Stomach (tissue), 8 donors: ENCODE measurements at regions not wholly inside any gene's neighbourhood (a gene's known extent, or its start where the extent isn't known, plus 50 kb on each side); places are given as distances from the start of the nearest gene placed in this dataset.

ENCODE experiments used
- DNase-seq, 2 donors: peaks; one replicate each; pipeline versions ENCODE4 v3.0.0 to v3.0.0-alpha.2; 2013 to 2019
- H3K27ac ChIP-seq, 5 donors: fragments of 200-600 bp in 4 of 5; sonication (generic) in 4 of 5; one replicate each; pipeline ENCODE4 v1.5.1; 2013 to 2019; ENCODE audit warnings: mild to moderate bottlenecking in 1 of 5, moderate library complexity in 1 of 5
- H3K27me3 ChIP-seq, 3 donors: fragments of 200-600 bp; sonication (generic); one replicate each; pipeline ENCODE4 v1.5.1; 2017 to 2019; ENCODE audit warnings: mixed run types in 1 of 3
- H3K36me3 ChIP-seq, 4 donors: fragments of 200-600 bp; sonication (generic); 1 replicate in 3 of 4; 2 replicates in 1 of 4; pipeline ENCODE4 v1.5.1; 2016 to 2019
- H3K4me1 ChIP-seq, 4 donors: fragments of 200-600 bp; sonication (generic); one replicate each; pipeline ENCODE4 v1.5.1; 2016 to 2019
- H3K4me3 ChIP-seq, 4 donors: fragments of 200-600 bp; sonication (generic) in 3 of 4; one replicate each; pipeline ENCODE4 v1.5.1; 2016 to 2019; ENCODE audit warnings: mild to moderate bottlenecking in 1 of 4
- H3K9me3 ChIP-seq, 4 donors: fragments of 200-600 bp; sonication (generic); one replicate each; pipeline ENCODE4 v1.5.1; 2016 to 2019
- CTCF ChIP-seq, 7 experiments: fragments of 450-650 bp in 4 of 7; fragments of 200-600 bp in 3 of 7; sonication (generic) in 3 of 7; IDR thresholded peaks; one replicate each; pipeline ENCODE4 v1.5.1; 2016 to 2019; ENCODE audit warnings: antibody characterized with exemption in 7 of 7, control low read depth in 2 of 7, mild to moderate bottlenecking in 1 of 7
- EP300 ChIP-seq: sonication (generic); formaldehyde crosslinking; IDR thresholded peaks from one replicate; pipeline ENCODE4 v1.6.1; 2017; ENCODE audit warnings: antibody characterized with exemption
- POLR2A ChIP-seq, 4 donors: fragments of 450-650 bp; IDR thresholded peaks; one replicate each; pipeline ENCODE4 v1.6.1; 2016; ENCODE audit warnings: antibody characterized with exemption in 4 of 4, control low read depth in 2 of 4, mild to moderate bottlenecking in 1 of 4, moderate library complexity in 1 of 4
- POLR2AphosphoS5 ChIP-seq, 3 donors: sonication (generic); formaldehyde crosslinking; IDR thresholded peaks; one replicate each; pipeline ENCODE4 v1.6.1; 2016; ENCODE audit warnings: antibody characterized with exemption in 3 of 3
- WGBS, 5 donors: extraction: QIAGEN DNeasy Blood & Tissue Kit in 3 of 5; methylation state at CpG; one replicate each; pipeline versions ENCODE4 v1.1.5 to v1.1.7; 2013 to 2018; 5-methylcytosine and 5-hydroxymethylcytosine counted together
- intact Hi-C: fragments of 100-400 bp; cut with DNase I; formaldehyde crosslinking; loops from one replicate; pipeline ENCODE4 v1.15.1; 2023; ENCODE audit warnings: low total_unique reads
- donor health status: healthy with polysubstance abuse.
- donor health status: Bipolar disorder and iron deficiency.
- donor health status: healthy.

DNA sequence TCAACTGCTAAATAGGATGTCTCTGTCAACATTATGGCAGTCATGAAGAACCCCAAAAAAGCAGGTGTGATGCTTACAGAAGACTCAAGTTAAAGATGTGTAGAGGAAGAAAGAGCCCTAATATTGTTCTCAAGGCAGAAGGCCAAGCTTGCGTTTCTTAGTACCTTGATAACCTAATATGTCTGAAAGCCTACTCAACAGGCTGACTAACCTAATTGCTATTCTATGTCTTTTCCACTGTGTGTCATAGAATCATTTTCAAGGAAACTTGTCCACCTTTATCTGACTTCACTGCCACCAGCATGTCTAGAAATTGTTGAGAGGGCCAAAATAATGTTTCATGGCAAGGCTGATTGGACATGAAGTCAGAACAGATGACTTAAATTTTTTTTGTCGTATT, 373.2 kb downstream of the BTG1 start:
- Histone ChIP-seq H3K4me1 (peaks cover 0 to 13% (median 4%) of the 10 kb centered on the region in 4 donors), H3K36me3 (no peaks in the 10 kb centered on the region), H3K9me3 (no peaks in the 10 kb centered on the region), H3K4me3 (no peak overlapping the region), H3K27me3 (no peaks in the 10 kb centered on the region), H3K27ac (no peak overlapping the region)
- DNase-seq = no peak
- TF ChIP-seq EP300 (no peak), CTCF (IDR thresholded peaks at IDR 0.05) (no peak), POLR2A (IDR thresholded peaks at IDR 0.05) (no peak), POLR2AphosphoS5 (IDR thresholded peaks at IDR 0.05) (no peak)
- intact Hi-C loops = no loop called here
- 97 to 99% (median 98%) methylated on average over 2 of the region's 2 CpGs for WGBS, 5 donors

DNA sequence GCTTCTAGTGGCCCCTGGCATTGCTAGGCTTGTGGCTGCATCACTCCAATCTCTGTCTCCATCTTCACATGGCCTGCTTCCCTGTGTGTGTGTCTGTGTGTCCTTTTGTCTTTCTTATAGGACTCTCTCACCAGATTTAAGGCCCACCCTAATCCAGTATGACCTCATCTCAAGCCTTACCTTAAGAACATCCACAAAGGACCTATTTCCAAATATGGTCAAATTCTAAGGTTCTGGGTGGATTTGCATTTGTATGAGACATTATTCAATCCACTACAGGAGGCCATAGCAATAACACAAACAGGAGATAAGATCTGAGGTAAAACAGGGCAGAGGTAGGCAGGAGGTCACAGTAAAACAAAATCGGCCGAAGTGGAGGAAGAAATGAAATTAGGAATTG, 375.9 kb downstream of the BTG1 start:
- Histone ChIP-seq H3K4me1 (peaks cover 0 to 12% (median 3%) of the 10 kb centered on the region in 4 donors), H3K27me3 (no peaks in the 10 kb centered on the region), H3K9me3 (no peaks in the 10 kb centered on the region), H3K27ac (no peak overlapping the region), H3K4me3 (no peak overlapping the region), H3K36me3 (no peaks in the 10 kb centered on the region)
- TF ChIP-seq POLR2AphosphoS5 (IDR thresholded peaks at IDR 0.05) (no peak), POLR2A (IDR thresholded peaks at IDR 0.05) (no peak), EP300 (no peak), CTCF (IDR thresholded peaks at IDR 0.05) (no peak)
- no peak for DNase-seq
- WGBS, 5 donors = 60 to 92% (median 70%) methylated on average over 2 of the region's 2 CpGs
- intact Hi-C loops = no loop called here

DNA sequence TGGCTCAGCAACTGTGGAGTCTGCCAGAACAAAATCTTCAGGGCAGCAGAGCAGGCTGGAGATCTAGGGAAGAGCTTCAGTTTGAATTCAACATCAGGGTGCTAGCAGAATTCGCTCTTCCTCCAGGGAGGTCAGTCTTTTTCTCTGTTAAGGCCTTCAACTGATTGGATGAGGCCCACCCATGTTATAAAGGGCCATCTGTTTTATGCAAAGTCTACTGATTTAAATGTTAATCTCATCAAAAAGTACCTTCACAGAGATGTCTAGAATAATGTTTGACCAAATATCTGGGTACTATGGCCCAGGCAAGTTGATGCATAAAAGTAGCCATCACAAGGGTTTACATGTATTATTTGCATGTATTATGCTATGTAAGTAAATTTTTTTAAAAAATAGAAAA, 378.4 kb downstream of the BTG1 start:
- intact Hi-C loops = no loop called here
- no peak overlapping the region for H3K27ac ChIP-seq
- 78 to 96% (median 91%) methylated on average over 1 of the region's 1 CpG for WGBS, 5 donors
- H3K27me3 ChIP-seq = no peaks in the 10 kb centered on the region
- no peaks in the 10 kb centered on the region for H3K36me3 ChIP-seq
- H3K4me3 ChIP-seq = no peak overlapping the region
- DNase-seq = no peak
- no peaks in the 10 kb centered on the region for H3K9me3 ChIP-seq
- H3K4me1 ChIP-seq = no peaks in the 10 kb centered on the region
- TF ChIP-seq CTCF (IDR thresholded peaks at IDR 0.05) (no peak), POLR2AphosphoS5 (IDR thresholded peaks at IDR 0.05) (no peak), EP300 (no peak), POLR2A (IDR thresholded peaks at IDR 0.05) (no peak)

DNA sequence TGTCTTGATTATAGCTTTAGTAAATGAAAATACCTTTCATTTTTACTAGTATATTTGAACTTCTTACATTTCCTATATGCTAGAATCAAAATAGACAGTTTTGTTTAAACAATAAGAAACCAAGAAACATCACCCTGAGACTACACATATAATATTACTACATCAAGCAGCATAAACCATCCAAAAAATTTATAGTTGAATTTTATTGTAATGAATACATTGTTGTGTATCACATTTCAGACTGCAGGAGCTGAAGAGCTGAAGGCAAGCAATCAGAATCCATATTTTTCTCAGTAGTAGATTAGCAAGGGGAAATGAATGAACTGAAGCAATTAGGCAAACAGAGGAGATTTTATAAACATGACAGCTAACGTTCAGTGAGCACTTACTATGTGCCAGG, 379.2 kb downstream of the BTG1 start:
- 48 to 78% (median 58%) methylated on average over 1 of the region's 1 CpG for WGBS, 5 donors

More for the DNA sequence above, 379.2 kb downstream of the BTG1 start:
- no peaks in the 10 kb centered on the region for H3K27me3 ChIP-seq
- no peak overlapping the region for H3K4me3 ChIP-seq
- TF ChIP-seq EP300 = no peak
- no peak for TF ChIP-seq POLR2A (IDR thresholded peaks at IDR 0.05)
- TF ChIP-seq CTCF (IDR thresholded peaks at IDR 0.05) = no peak
- TF ChIP-seq POLR2AphosphoS5 (IDR thresholded peaks at IDR 0.05) = no peak
- intact Hi-C loops = no loop called here
- no peak for DNase-seq
- no peaks in the 10 kb centered on the region for H3K9me3 ChIP-seq
- no peaks in the 10 kb centered on the region for H3K4me1 ChIP-seq
- H3K27ac ChIP-seq = no peak overlapping the region
- H3K36me3 ChIP-seq = no peaks in the 10 kb centered on the region
